WTC11 (cell line): ENCODE measurements at regions not wholly inside any gene's neighbourhood (a gene's known extent, or its start where the extent isn't known, plus 50 kb on each side); places are given as distances from the start of the nearest gene placed in this dataset.
A peak's percentile ranks its signal among the peaks of the same experiment; 100 is the strongest.

Source experiments
- ATAC-seq: fragments of 200-7000 bp; cut with Tn5 transposase; 2 replicates; pipeline ENCODE4 v1.10.0; 2021; ENCODE audit warnings: mild to moderate bottlenecking, moderate library complexity
- CTCF ChIA-PET: fragments of 300-600 bp; sonication (Branson Sonifier 250); formaldehyde crosslinking; loops from one replicate; lab custom pipeline; 2021; ENCODE audit warnings: antibody characterized with exemption; lab: Charles Lee
- POLR2A ChIA-PET: fragments of 350-600 bp; sonication (Branson Sonifier 250); formaldehyde crosslinking; loops from one replicate; lab custom pipeline; 2021; ENCODE audit warnings: antibody characterized with exemption; lab: Charles Lee
- DNase-seq: peaks from one replicate; pipeline ENCODE4 v3.0.0; 2021; ENCODE audit warnings: low spot score
- H3K27ac Mint-ChIP-seq: 2 replicates; pipeline ENCODE4 v1.8.0; 2021; ENCODE audit warnings: mixed read lengths
- H3K27me3 Mint-ChIP-seq: 2 replicates; pipeline ENCODE4 v1.8.0; 2021; ENCODE audit warnings: low read depth, mild to moderate bottlenecking, moderate library complexity, mixed read lengths
- H3K36me3 Mint-ChIP-seq: 2 replicates; pipeline ENCODE4 v1.8.0; 2021; ENCODE audit warnings: mixed read lengths
- H3K4me1 Mint-ChIP-seq: 2 replicates; pipeline ENCODE4 v1.8.0; 2022; ENCODE audit warnings: mixed read lengths
- H3K4me3 Mint-ChIP-seq: 2 replicates; pipeline ENCODE4 v1.8.0; 2021; ENCODE audit warnings: mild to moderate bottlenecking, moderate library complexity, mixed read lengths
- H3K9me3 Mint-ChIP-seq: 2 replicates; pipeline ENCODE4 v1.8.0; 2021; ENCODE audit warnings: mixed read lengths
- ARID4B ChIP-seq: sonication (generic); formaldehyde crosslinking; IDR thresholded peaks from 2 replicates; pipeline ENCODE4 v1.8.0; 2023; ENCODE audit warnings: missing genetic modification reagents, mild to moderate bottlenecking, borderline replicate concordance
- ATF6 ChIP-seq: sonication (generic); formaldehyde crosslinking; IDR thresholded peaks from 2 replicates; pipeline ENCODE4 v1.8.1; 2023; ENCODE audit warnings: mild to moderate bottlenecking, missing genetic modification reagents
- CDX4 ChIP-seq: fragments of 250-450 bp; sonication (Bioruptor Pico); IDR thresholded peaks from 2 replicates; pipeline ENCODE4 v1.9.0; 2021; ENCODE audit warnings: moderate library complexity, mild to moderate bottlenecking, inconsistent platforms, borderline replicate concordance
- CREB1 ChIP-seq: sonication (generic); formaldehyde crosslinking; IDR thresholded peaks from 2 replicates; pipeline ENCODE4 v1.8.0; 2023; ENCODE audit warnings: mild to moderate bottlenecking, missing genetic modification reagents
- CTCF ChIP-seq: fragments of 200-600 bp; IDR thresholded peaks from 2 replicates; pipeline ENCODE4 v1.8.0; 2022; ENCODE audit warnings: antibody characterized with exemption
- ESRRA ChIP-seq: sonication (generic); formaldehyde crosslinking; IDR thresholded peaks from 2 replicates; pipeline ENCODE4 v1.8.1; 2022; ENCODE audit warnings: mild to moderate bottlenecking, missing genetic modification reagents, borderline replicate concordance
- HMGXB4 ChIP-seq: sonication (generic); formaldehyde crosslinking; IDR thresholded peaks from 2 replicates; pipeline ENCODE4 v1.8.1; 2023; ENCODE audit warnings: mild to moderate bottlenecking, moderate library complexity, missing genetic modification reagents
- JUN ChIP-seq: sonication (generic); formaldehyde crosslinking; IDR thresholded peaks from 2 replicates; pipeline ENCODE4 v1.8.0; 2023; ENCODE audit warnings: mild to moderate bottlenecking, missing genetic modification reagents
- PREB ChIP-seq: sonication (generic); formaldehyde crosslinking; IDR thresholded peaks from 2 replicates; pipeline ENCODE4 v1.8.1; 2022; ENCODE audit warnings: mild to moderate bottlenecking, missing genetic modification reagents, moderate library complexity, borderline replicate concordance
- TCF7 ChIP-seq: sonication (generic); formaldehyde crosslinking; IDR thresholded peaks from 2 replicates; pipeline ENCODE4 v1.8.0; 2022; ENCODE audit warnings: mild to moderate bottlenecking, low read depth, missing genetic modification reagents, moderate library complexity
- USF1 ChIP-seq: sonication (generic); formaldehyde crosslinking; IDR thresholded peaks from 2 replicates; pipeline ENCODE4 v1.8.0; 2022; ENCODE audit warnings: mild to moderate bottlenecking, missing genetic modification reagents
- ZBTB21 ChIP-seq: sonication (generic); formaldehyde crosslinking; IDR thresholded peaks from 2 replicates; pipeline ENCODE4 v1.8.1; 2023; ENCODE audit warnings: mild to moderate bottlenecking, missing genetic modification reagents, borderline replicate concordance
- ZNF416 ChIP-seq: fragments of 250-450 bp; sonication (Bioruptor Pico); IDR thresholded peaks from 2 replicates; pipeline ENCODE4 v1.9.0; 2021; ENCODE audit warnings: mild to moderate bottlenecking, inconsistent platforms
- ZNF423 ChIP-seq: fragments of 250-450 bp; sonication (Bioruptor Pico); IDR thresholded peaks from 2 replicates; pipeline ENCODE4 v2.1.2; 2022; ENCODE audit warnings: mild to moderate bottlenecking, moderate library complexity

GRCh38 chr11:57883630-57884029 is 122.0 kb downstream of the CTNND1 start:
- no peak for ATAC-seq
- Mint-ChIP-seq H3K27ac (no peak overlapping the region), H3K9me3 (no peaks in the 10 kb centered on the region), H3K4me1 (no peaks in the 10 kb centered on the region), H3K4me3 (no peak overlapping the region), H3K36me3 (no peaks in the 10 kb centered on the region), H3K27me3 (no peaks in the 10 kb centered on the region)
- ChIA-PET CTCF (no interaction called here), POLR2A (no interaction called here)
- TF ChIP-seq ZNF423 (CRISPR knock-in tag) (no peak), ESRRA (CRISPR knock-in tag) (no peak), TCF7 (no peak), CTCF (no peak), CDX4 (CRISPR knock-in tag) (no peak), PREB (no peak), ZBTB21 (CRISPR knock-in tag) (no peak), JUN (CRISPR knock-in tag) (no peak), HMGXB4 (CRISPR knock-in tag) (no peak), ZNF416 (CRISPR knock-in tag) (no peak)
- DNase-seq = no peak

- TF ChIP-seq ZBTB21 (CRISPR knock-in tag) = no peak
- peak; percentile 21; the same call in 1 of the 2 replicates for TF ChIP-seq USF1 (CRISPR knock-in tag)
- TF ChIP-seq CREB1 (CRISPR knock-in tag) = no peak
- TF ChIP-seq ARID4B (CRISPR knock-in tag) = peak; percentile 46; the same call in 1 of the 2 replicates
- no peak for TF ChIP-seq ATF6 (CRISPR knock-in tag)
- no peak overlapping the region for H3K27ac Mint-ChIP-seq
- no peaks in the 10 kb centered on the region for H3K9me3 Mint-ChIP-seq
Measured at GRCh38 chr11:57885298-57886050, 123.9 kb downstream of the CTNND1 start.

More at GRCh38 chr11:57885298-57886050, 123.9 kb downstream of the CTNND1 start:
- DNase-seq = peak; percentile 46
- CTCF ChIA-PET = no interaction called here
- ATAC-seq = peak; percentile 58
- Mint-ChIP-seq H3K4me3 (no peak overlapping the region), H3K27me3 (no peaks in the 10 kb centered on the region), H3K4me1 (peaks cover 2% of the 10 kb centered on the region), H3K36me3 (no peaks in the 10 kb centered on the region)
- POLR2A ChIA-PET = no interaction called here
